Breast epithelium (tissue), 3 donors: ENCODE measurements at regions not wholly inside any gene's neighbourhood (a gene's known extent, or its start where the extent isn't known, plus 50 kb on each side); places are given as distances from the start of the nearest gene placed in this dataset.

ENCODE experiments used
- CTCF ChIP-seq, 3 donors: fragments of 450-650 bp; IDR thresholded peaks; one replicate each; pipeline ENCODE4 v1.5.1; 2016 to 2017; ENCODE audit warnings: antibody characterized with exemption in 3 of 3, mild to moderate bottlenecking in 3 of 3, moderate library complexity in 3 of 3
- POLR2A ChIP-seq: fragments of 450-650 bp; IDR thresholded peaks from one replicate; pipeline ENCODE4 v1.6.1; 2016; ENCODE audit warnings: antibody characterized with exemption, mild to moderate bottlenecking, moderate library complexity

GRCh38 chr7:69374044-69374425 is 224.2 kb upstream of the AUTS2 start:
- TF ChIP-seq CTCF (IDR thresholded peaks at IDR 0.05) (no peak), POLR2A (no peak)
